HAP-1 (cell line): ENCODE measurements at regions not wholly inside any gene's neighbourhood (a gene's known extent, or its start where the extent isn't known, plus 50 kb on each side); places are given as distances from the start of the nearest gene placed in this dataset.

ENCODE experiments used
- DNase-seq, 2 experiments: peaks; one replicate each; pipeline ENCODE4 v3.0.0-alpha.2; 2016 to 2020; ENCODE audit warnings: low spot score in 2 of 2
- H3K27me3 ChIP-seq: fragments of 250-450 bp; sonication (Bioruptor Pico); 2 replicates; pipeline ENCODE4 v1.5.1; 2020; ENCODE audit warnings: low read depth, mild to moderate bottlenecking, moderate library complexity
- H3K36me3 ChIP-seq: fragments of 250-450 bp; sonication (Bioruptor Pico); replicated peaks from 2 replicates; pipeline ENCODE4 v1.5.1; 2020; ENCODE audit warnings: mild to moderate bottlenecking
- H3K4me1 ChIP-seq: fragments of 250-450 bp; sonication (Bioruptor Pico); 2 replicates; pipeline ENCODE4 v1.5.1; 2020; ENCODE audit warnings: mild to moderate bottlenecking
- H3K4me3 ChIP-seq: fragments of 250-450 bp; sonication (Bioruptor Pico); 2 replicates; pipeline ENCODE4 v1.5.1; 2020; ENCODE audit warnings: mild to moderate bottlenecking, moderate library complexity
- H3K9me3 ChIP-seq: fragments of 250-450 bp; sonication (Bioruptor Pico); 2 replicates; pipeline ENCODE4 v1.5.1; 2020; ENCODE audit warnings: mild to moderate bottlenecking, moderate library complexity
- in situ Hi-C: fragments of 300-500 bp; cut with MboI; formaldehyde crosslinking; loops from 3 replicates; pipeline ENCODE4 v1.14.3; 2020; ENCODE audit warnings: low sequenced_read_pairs, inconsistent platforms, mixed read lengths

DNA sequence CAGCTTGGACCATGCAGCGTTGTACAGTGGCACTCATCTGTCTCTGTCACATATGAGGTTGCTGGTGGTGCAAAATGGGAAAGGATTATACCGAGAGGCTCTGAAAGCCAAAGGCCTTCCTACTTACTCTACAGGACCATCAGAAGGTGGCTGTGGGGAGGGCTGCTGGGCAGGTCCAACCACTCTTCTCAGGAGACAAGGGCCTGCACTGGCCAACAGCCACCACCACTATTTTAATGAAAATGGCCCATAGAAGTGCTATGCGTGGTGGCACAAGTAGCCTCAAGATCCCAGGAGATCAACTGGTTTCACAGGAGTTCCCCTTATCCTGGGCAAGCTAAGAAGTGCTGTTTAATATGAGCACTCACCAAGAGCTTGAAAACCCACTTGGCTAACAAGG lies 52.3 kb downstream of the MRPL57 start:
- H3K4me3 ChIP-seq: no peak overlapping the region
- no peaks in the 10 kb centered on the region for H3K4me1 ChIP-seq
- H3K9me3 ChIP-seq: no peaks in the 10 kb centered on the region
- no peak for DNase-seq
- in situ Hi-C loops: no loop called here
- H3K27me3 ChIP-seq: no peaks in the 10 kb centered on the region
- no peaks in the 10 kb centered on the region for H3K36me3 ChIP-seq

DNA sequence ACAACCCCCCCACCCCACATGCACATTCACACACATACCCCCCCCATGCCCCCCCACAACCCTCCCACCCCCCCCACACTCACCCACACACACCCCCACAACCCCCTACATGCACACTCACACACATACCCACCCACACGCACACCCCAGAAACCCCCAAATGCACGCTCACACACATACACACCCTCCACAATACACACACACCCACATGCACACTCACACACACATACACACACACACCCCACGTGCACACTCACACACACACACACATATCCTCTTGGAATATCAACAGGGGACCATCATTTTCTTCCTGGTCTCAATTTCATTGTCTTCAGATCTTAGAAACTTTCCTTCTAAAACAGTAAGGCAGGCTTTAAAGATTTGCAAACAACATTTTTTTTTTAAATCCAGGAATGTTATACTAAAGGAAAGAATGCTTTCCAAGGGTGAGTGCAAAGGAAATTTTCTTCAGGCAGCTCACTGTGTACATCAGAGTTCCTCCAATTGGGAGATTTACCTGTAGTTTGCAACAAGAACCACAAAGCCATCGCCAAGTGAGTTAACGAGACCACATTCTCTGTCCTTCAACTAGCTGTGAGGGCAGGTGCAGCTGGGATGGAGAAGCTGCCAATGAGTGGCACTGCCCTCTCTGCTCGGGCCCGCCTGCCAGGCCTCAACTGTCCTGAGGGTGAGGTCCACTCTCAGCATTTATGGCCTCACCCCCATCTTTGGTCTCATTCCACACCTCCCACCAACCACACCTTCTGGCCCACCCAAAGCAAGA lies 53.0 kb downstream of the MRPL57 start:
- H3K9me3 ChIP-seq: no peaks in the 10 kb centered on the region
- DNase-seq: no peak
- H3K27me3 ChIP-seq: no peaks in the 10 kb centered on the region
- no peaks in the 10 kb centered on the region for H3K4me1 ChIP-seq
- H3K4me3 ChIP-seq: no peak overlapping the region
- no peaks in the 10 kb centered on the region for H3K36me3 ChIP-seq
- in situ Hi-C loops: no loop called here

DNA sequence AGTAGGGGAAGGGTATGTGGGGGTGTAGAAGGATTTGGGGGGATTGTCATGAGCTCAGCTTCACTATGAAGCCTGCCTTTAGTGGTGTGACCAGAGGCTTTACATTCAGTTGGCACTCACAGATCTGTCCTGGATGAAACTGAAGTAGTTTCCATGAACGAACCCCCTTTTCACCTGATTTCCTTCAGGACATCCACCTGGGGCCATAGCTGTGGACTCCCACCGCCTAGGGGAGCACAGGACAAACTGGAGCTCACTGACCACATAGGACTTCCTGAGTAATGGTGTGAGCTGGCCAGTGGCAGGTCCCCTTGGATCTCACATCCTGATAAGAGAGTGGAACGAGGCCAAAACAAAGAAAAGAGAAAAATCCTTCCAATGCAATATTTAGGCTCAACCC lies 54.1 kb downstream of the MRPL57 start:
- H3K36me3 ChIP-seq: no peaks in the 10 kb centered on the region
- DNase-seq: no peak
- no peaks in the 10 kb centered on the region for H3K9me3 ChIP-seq
- no peak overlapping the region for H3K4me3 ChIP-seq
- H3K27me3 ChIP-seq: no peaks in the 10 kb centered on the region
- in situ Hi-C loops: no loop called here
- no peaks in the 10 kb centered on the region for H3K4me1 ChIP-seq

DNA sequence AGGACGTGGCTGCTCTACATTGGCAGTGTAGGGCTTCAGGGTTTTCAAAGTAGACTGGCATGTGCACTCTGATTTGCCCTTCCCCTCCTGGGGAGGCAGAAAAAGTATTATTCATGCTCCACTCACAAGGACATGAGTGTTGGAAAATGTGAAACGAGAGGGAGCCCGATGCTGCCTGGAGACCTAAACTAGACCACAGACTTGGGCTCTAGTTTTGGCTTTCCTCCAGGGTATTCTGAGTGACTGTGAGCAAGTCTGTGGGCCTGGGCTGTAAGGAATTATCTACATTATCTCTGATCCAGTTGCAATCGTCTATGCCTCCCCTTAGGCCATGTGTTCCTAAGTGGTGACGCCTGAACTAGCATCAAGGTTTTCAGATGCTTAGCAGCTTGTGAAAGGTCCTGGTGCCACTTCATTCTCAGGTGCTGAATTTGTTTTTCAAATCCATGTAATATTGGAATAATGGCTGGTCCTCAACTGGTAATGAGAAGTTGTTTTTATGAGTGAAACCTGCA lies 55.0 kb downstream of the MRPL57 start:
- in situ Hi-C loops: no loop called here
- no peaks in the 10 kb centered on the region for H3K4me1 ChIP-seq
- no peaks in the 10 kb centered on the region for H3K9me3 ChIP-seq
- no peak for DNase-seq
- no peak overlapping the region for H3K4me3 ChIP-seq
- H3K27me3 ChIP-seq: no peaks in the 10 kb centered on the region
- H3K36me3 ChIP-seq: no peaks in the 10 kb centered on the region

DNA sequence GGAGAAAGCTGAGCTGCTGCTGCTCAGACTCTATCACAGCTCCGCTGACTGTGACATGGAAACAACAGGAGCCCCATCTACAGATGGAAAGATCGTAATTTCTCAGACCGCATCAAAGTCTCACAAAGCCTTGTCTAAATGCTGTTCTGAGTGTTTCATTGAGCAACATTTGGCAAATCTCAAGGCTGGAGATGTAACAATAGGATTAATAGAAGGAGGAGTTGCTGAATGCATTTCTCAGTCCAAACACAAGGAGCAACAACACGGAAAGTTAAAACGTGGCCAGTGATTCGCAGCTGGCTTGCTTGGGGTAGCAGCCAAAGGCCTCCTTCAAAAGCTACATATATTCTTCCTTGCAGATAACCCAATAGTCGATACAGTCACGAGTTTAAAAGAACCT lies 55.7 kb downstream of the MRPL57 start:
- H3K4me3 ChIP-seq: no peak overlapping the region
- DNase-seq: no peak
- no peaks in the 10 kb centered on the region for H3K4me1 ChIP-seq
- no peaks in the 10 kb centered on the region for H3K9me3 ChIP-seq
- H3K27me3 ChIP-seq: no peaks in the 10 kb centered on the region
- H3K36me3 ChIP-seq: no peaks in the 10 kb centered on the region
- in situ Hi-C loops: no loop called here

DNA sequence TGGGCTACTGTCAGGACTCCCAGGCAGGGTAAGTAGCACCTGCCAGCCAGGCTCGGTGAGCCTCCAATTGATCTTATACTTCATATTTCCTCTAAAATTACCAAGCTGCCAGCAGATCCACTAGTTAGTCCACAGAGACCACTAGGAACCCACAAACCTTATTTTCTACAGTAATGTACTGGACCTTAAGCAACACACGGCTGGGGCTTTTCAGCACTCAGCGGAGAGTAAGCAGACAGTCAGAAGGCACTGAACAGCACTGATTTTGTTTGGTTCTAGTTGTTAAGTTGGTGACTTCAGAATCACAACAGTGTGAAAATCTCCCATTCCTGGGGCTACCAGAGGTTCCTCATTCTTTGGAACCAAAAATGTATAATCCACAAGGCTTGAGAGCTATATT lies 56.1 kb downstream of the MRPL57 start:
- Histone ChIP-seq H3K27me3 (no peaks in the 10 kb centered on the region), H3K4me1 (no peaks in the 10 kb centered on the region), H3K9me3 (no peaks in the 10 kb centered on the region), H3K36me3 (no peaks in the 10 kb centered on the region), H3K4me3 (no peak overlapping the region)
- DNase-seq: no peak
- in situ Hi-C loops: no loop called here

DNA sequence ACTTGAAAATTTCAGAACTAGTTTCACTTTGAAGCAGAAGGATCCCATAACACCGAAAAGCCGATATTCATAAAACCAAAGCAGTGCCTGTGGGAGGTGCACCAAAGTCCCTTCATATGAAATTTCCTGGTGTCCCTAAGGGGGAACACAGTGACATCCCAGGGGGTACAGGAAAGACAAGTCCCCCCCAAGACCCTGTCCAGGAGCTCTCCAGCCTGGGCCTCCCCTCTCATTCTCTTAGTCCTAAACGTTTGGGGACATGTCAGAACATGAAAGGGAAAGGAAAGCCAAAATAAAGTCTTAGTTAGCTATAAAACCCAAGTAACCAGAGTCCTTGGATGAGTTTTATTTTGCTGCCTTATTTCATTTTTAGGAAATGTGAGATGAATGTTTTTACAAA lies 56.6 kb downstream of the MRPL57 start:
- no peak for DNase-seq
- no peaks in the 10 kb centered on the region for H3K27me3 ChIP-seq
- no peaks in the 10 kb centered on the region for H3K4me1 ChIP-seq
- H3K4me3 ChIP-seq: no peak overlapping the region
- H3K36me3 ChIP-seq: no peaks in the 10 kb centered on the region
- in situ Hi-C loops: no loop called here
- no peaks in the 10 kb centered on the region for H3K9me3 ChIP-seq

DNA sequence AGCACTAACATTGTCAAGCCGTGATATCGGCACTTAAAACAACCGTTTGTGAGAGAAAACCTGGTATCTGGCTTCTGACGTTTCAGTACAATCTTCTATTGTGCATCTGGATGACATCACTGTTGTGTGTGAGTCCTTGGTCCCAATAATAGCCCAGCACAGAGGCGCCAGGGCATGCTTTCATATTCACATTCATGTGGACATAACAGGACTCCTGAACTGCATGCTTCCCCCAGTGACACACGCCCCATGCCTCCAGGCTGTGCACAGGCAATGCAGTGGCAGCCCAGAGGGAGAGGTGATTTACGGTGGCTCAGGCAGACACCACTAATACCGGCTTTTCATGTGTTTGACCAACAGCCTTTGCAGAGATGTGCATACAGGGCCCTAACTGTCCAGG lies 58.1 kb downstream of the MRPL57 start:
- Histone ChIP-seq H3K27me3 (no peaks in the 10 kb centered on the region), H3K4me3 (no peak overlapping the region), H3K9me3 (no peaks in the 10 kb centered on the region), H3K36me3 (no peaks in the 10 kb centered on the region), H3K4me1 (no peaks in the 10 kb centered on the region)
- in situ Hi-C loops: no loop called here
- peak; percentile 74 to 85 for DNase-seq

DNA sequence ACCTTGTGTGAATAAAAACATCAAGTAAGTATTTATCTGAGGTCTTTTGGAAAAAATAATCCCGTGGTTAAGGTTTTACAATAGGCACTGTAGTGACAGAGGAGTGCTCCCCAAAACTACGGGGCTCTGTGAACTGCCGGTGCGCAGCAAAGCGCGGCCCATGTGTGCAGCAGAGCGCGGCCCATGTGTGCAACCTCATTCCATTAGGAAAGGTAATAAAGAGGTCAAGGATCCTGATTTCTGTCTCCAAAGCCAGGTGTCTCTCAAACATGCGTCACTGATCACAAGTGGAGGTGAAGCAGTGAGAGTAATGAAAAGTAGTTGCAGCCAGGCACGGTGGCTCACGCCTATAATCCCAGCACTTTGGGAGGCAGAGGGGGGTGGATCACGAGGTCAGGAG lies 58.7 kb downstream of the MRPL57 start:
- in situ Hi-C loops: no loop called here
- H3K4me3 ChIP-seq: no peak overlapping the region
- no peaks in the 10 kb centered on the region for H3K36me3 ChIP-seq
- no peak for DNase-seq
- H3K4me1 ChIP-seq: no peaks in the 10 kb centered on the region
- H3K9me3 ChIP-seq: no peaks in the 10 kb centered on the region
- H3K27me3 ChIP-seq: no peaks in the 10 kb centered on the region

DNA sequence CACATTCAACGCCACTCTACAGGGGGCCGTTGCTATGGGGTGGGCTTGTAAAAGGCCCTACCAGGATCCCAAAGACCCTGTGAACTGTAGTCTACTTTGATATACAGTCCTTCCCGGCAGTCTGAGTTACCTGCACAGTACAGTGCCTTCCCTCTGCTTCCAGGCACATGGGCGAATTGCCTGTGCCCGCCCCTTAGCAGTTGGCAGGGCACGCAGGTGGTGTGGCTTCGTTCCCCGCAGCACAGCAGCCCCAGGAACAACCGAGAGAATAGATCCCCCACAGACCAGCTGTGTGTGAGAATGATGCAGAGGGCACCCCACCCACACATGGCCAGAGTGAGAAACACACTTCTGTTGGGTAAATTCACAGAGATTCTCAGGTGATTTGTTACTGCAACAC lies 60.6 kb downstream of the MRPL57 start:
- H3K4me1 ChIP-seq: no peaks in the 10 kb centered on the region
- in situ Hi-C loops: no loop called here

DNA sequence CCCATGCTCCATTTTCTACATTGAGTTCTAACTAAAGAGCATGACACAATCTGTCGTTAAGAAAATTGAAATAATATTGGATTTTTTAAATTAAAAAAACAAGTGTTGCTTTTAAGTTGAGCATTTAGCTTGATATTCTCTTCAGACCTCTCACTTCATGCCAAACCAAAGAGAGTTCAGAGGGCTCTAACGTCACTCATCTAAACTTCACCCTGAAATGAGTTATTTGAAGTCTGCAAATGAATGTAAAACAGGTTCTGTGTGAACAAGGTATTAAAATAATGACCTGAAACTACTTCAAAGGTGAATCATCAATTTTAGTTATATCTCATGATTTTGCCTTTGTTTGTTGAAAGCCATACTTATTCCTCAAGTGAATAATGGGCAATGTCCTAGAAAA lies 61.8 kb downstream of the MRPL57 start:
- no peaks in the 10 kb centered on the region for H3K9me3 ChIP-seq
- no peaks in the 10 kb centered on the region for H3K27me3 ChIP-seq
- in situ Hi-C loops: no loop called here
- no peak overlapping the region for H3K4me3 ChIP-seq
- no peaks in the 10 kb centered on the region for H3K36me3 ChIP-seq
- H3K4me1 ChIP-seq: no peaks in the 10 kb centered on the region
- no peak for DNase-seq

More for the DNA sequence above, 60.6 kb downstream of the MRPL57 start:
- DNase-seq: no peak
- Histone ChIP-seq H3K36me3 (no peaks in the 10 kb centered on the region), H3K27me3 (no peaks in the 10 kb centered on the region), H3K4me3 (no peak overlapping the region), H3K9me3 (no peaks in the 10 kb centered on the region)

DNA sequence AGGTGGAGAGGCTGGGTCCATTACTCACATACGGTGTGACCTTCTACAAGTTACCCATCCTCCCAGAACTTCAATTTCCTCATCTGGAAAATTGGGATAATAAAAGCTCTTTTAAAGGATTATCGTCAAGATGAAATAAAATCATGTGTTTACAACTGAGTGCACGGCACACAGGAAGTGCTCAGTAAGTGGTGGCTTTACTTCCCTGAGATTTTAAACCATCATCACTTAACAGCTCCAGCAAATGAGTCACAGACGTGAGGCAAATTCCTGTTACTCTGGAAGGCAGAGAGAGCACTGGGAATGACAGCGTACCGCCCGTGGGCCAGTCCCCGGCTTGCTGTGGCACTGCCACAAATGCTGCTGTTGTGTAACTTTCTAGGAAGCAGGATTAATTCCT lies 64.1 kb downstream of the MRPL57 start:
- in situ Hi-C loops: no loop called here
- H3K4me3 ChIP-seq: no peak overlapping the region
- DNase-seq: no peak
- H3K4me1 ChIP-seq: no peaks in the 10 kb centered on the region
- H3K27me3 ChIP-seq: no peaks in the 10 kb centered on the region
- H3K9me3 ChIP-seq: no peaks in the 10 kb centered on the region
- no peaks in the 10 kb centered on the region for H3K36me3 ChIP-seq

DNA sequence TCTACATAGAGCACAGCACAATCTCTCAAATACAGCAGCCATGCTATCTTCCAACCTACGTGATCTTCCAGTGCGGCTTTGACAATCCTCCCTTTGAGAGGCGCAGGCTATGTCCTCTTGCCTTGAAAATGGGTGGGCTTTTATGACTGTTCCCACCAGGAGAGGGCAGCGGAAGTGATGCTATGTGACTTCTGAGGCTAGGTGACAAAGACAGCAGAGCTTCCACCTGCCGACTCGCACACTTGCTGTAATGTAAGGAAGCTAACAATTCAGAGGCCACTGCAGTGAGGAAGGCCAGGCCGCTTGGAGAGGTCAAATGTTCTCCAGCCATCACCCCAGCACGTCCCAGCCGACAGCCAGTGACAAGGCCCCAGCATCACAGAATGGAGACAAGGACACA lies 65.8 kb downstream of the MRPL57 start:
- Histone ChIP-seq H3K27me3 (no peaks in the 10 kb centered on the region), H3K36me3 (no peaks in the 10 kb centered on the region), H3K4me3 (no peak overlapping the region), H3K4me1 (no peaks in the 10 kb centered on the region), H3K9me3 (no peaks in the 10 kb centered on the region)
- peak in 1 of 2 experiments; percentile 32 for DNase-seq
- in situ Hi-C loops: no loop called here

DNA sequence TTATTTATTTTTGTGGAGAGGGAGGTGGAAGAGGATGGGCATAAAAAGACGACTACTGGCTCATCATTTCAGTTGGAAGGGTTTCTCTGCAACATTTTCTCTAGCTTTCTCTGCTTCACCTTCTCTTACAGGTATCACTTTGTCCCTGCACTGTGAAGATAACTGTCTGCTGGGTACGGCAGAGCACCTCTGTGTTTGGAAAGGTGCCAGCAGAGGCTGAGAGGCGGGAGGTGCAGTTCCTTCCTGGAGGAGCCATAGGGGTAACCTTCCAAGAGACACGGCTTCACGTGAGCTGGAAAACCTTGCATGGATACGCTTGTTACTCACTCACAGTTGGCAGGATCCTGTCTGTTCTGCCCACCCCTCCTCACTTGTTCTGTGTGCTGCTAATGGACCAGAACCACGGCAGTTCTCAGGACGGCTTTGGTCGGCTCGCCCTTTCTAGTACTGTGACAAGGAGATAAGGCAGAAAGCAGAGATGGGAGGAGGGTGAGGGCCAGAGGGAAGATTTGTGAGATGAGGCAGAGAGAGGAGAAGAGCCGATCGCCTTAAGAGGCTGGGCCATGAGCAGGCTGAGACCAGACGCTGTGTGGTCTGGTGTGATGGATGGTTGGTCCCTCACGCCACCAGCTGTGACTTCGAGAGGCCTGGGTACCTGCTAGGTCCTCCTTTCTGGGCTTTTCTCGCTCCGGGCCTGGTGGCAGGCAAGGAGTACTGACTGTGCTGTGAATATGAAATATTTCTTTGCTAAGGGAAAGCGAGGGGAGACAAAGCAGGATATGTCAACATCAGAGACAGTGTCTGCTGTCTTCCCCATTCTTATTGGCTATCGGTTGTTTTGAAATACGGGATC lies 66.8 kb downstream of the MRPL57 start:
- Histone ChIP-seq H3K4me3 (no peak overlapping the region), H3K4me1 (no peaks in the 10 kb centered on the region), H3K36me3 (no peaks in the 10 kb centered on the region), H3K9me3 (no peaks in the 10 kb centered on the region), H3K27me3 (no peaks in the 10 kb centered on the region)
- DNase-seq: no peak
- in situ Hi-C loops: no loop called here
